ENCODE measurements at regions not wholly inside any gene's neighbourhood (a gene's known extent, or its start where the extent isn't known, plus 50 kb on each side); places are given as distances from the start of the nearest gene placed in this dataset.

GRCh38 chr10:90321132-90321816 lies 536.6 kb downstream of the HTR7 start:
- H3K4me3 ChIP-seq = no peak overlapping the region
- H3K36me3 ChIP-seq (replicated peaks) = no peaks in the 10 kb centered on the region
- in situ Hi-C loops (cut with MboI; ENCODE audit: low sequenced_read_pairs) = no loop called here
- no peaks in the 10 kb centered on the region for H3K4me1 ChIP-seq
- H3K9me3 ChIP-seq = no peaks in the 10 kb centered on the region
- no peaks in the 10 kb centered on the region for H3K27me3 ChIP-seq (ENCODE audit: low read depth)
- DNase-seq (ENCODE audit: low spot score in 2 of 2) = no peak

- H3K4me3 ChIP-seq = no peak overlapping the region
- in situ Hi-C loops (cut with MboI; ENCODE audit: low sequenced_read_pairs) = no loop called here
- H3K27me3 ChIP-seq (ENCODE audit: low read depth) = no peaks in the 10 kb centered on the region
- no peaks in the 10 kb centered on the region for H3K4me1 ChIP-seq
- no peaks in the 10 kb centered on the region for H3K36me3 ChIP-seq (replicated peaks)
- DNase-seq (ENCODE audit: low spot score in 2 of 2) = no peak
- H3K9me3 ChIP-seq = no peaks in the 10 kb centered on the region
Observed at GRCh38 chr10:90326498-90327267, 531.2 kb downstream of the HTR7 start.

GRCh38 chr10:90327611-90328010 lies 530.2 kb downstream of the HTR7 start:
- Histone ChIP-seq H3K36me3 (replicated peaks) (no peaks in the 10 kb centered on the region), H3K4me1 (no peaks in the 10 kb centered on the region), H3K4me3 (no peak overlapping the region), H3K27me3 (ENCODE audit: low read depth) (no peaks in the 10 kb centered on the region), H3K9me3 (no peaks in the 10 kb centered on the region)
- in situ Hi-C loops (cut with MboI; ENCODE audit: low sequenced_read_pairs) = no loop called here
- no peak for DNase-seq (ENCODE audit: low spot score in 2 of 2)

DNA sequence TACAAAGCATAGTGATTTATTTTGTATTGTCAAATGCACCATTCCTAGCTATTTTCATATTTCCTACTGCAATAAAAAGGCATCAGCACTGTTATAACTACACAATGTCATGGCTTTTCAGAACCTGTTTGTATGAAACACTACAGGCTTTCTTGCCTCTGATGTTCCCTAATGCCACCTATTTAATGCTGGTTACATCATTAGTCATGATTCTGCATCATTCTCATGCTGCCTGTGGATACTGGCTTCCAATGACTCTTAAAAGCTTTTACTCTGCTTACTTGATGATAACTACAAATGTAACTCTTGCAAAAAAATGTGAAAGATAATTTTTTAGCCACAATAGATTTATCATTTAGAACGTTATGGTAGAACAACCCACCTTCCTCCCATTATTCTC lies 529.4 kb downstream of the HTR7 start:
- no peaks in the 10 kb centered on the region for H3K27me3 ChIP-seq (ENCODE audit: low read depth)
- H3K9me3 ChIP-seq = no peaks in the 10 kb centered on the region
- in situ Hi-C loops (cut with MboI; ENCODE audit: low sequenced_read_pairs) = no loop called here
- no peak overlapping the region for H3K4me3 ChIP-seq
- H3K36me3 ChIP-seq (replicated peaks) = no peaks in the 10 kb centered on the region
- no peak for DNase-seq (ENCODE audit: low spot score in 2 of 2)
- no peaks in the 10 kb centered on the region for H3K4me1 ChIP-seq

GRCh38 chr10:90328896-90329295 lies 528.9 kb downstream of the HTR7 start:
- in situ Hi-C loops (cut with MboI; ENCODE audit: low sequenced_read_pairs) = no loop called here
- H3K4me1 ChIP-seq = no peaks in the 10 kb centered on the region
- no peak overlapping the region for H3K4me3 ChIP-seq
- H3K9me3 ChIP-seq = no peaks in the 10 kb centered on the region
- no peaks in the 10 kb centered on the region for H3K27me3 ChIP-seq (ENCODE audit: low read depth)
- no peak for DNase-seq (ENCODE audit: low spot score in 2 of 2)
- H3K36me3 ChIP-seq (replicated peaks) = no peaks in the 10 kb centered on the region

DNA sequence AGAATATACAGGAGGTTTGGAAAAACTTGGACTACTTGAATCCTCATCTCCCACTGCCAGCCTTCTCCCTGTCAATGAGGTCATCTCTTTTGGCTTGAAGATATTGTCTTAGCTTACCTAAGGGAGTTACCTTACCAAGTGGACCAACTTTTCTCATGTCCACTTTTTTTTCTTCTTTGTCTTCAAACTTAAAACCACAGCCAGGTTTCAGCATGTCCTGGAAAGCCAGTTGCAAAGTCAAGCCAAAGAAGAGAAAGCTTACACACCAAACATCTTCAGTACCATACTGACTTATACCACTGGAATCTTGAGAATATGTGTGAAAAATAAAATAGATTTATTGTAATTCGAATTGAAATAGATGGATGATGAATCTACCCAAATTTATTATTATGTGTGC lies 520.5 kb downstream of the HTR7 start:
- Histone ChIP-seq H3K9me3 (no peaks in the 10 kb centered on the region), H3K27me3 (ENCODE audit: low read depth) (no peaks in the 10 kb centered on the region), H3K36me3 (replicated peaks) (no peaks in the 10 kb centered on the region), H3K4me3 (no peak overlapping the region), H3K4me1 (no peaks in the 10 kb centered on the region)
- in situ Hi-C loops (cut with MboI; ENCODE audit: low sequenced_read_pairs) = no loop called here
- DNase-seq (ENCODE audit: low spot score in 2 of 2) = no peak

GRCh38 chr10:90342480-90342879 lies 515.4 kb downstream of the HTR7 start:
- H3K4me1 ChIP-seq = no peaks in the 10 kb centered on the region
- no peak for DNase-seq (ENCODE audit: low spot score in 2 of 2)
- in situ Hi-C loops (cut with MboI; ENCODE audit: low sequenced_read_pairs) = no loop called here

GRCh38 chr10:90344226-90344625 lies 513.6 kb downstream of the HTR7 start:
- Histone ChIP-seq H3K4me3 (no peak overlapping the region), H3K27me3 (ENCODE audit: low read depth) (no peaks in the 10 kb centered on the region), H3K4me1 (no peaks in the 10 kb centered on the region), H3K9me3 (no peaks in the 10 kb centered on the region), H3K36me3 (replicated peaks) (no peaks in the 10 kb centered on the region)
- in situ Hi-C loops (cut with MboI; ENCODE audit: low sequenced_read_pairs) = no loop called here
- DNase-seq (ENCODE audit: low spot score in 2 of 2) = no peak

More at GRCh38 chr10:90342480-90342879, 515.4 kb downstream of the HTR7 start:
- H3K36me3 ChIP-seq (replicated peaks) = no peaks in the 10 kb centered on the region
- no peak overlapping the region for H3K4me3 ChIP-seq
- H3K9me3 ChIP-seq = no peaks in the 10 kb centered on the region
- H3K27me3 ChIP-seq (ENCODE audit: low read depth) = no peaks in the 10 kb centered on the region

- Histone ChIP-seq H3K36me3 (replicated peaks) (no peaks in the 10 kb centered on the region), H3K4me1 (no peaks in the 10 kb centered on the region), H3K4me3 (no peak overlapping the region), H3K27me3 (ENCODE audit: low read depth) (no peaks in the 10 kb centered on the region), H3K9me3 (no peaks in the 10 kb centered on the region)
- in situ Hi-C loops (cut with MboI; ENCODE audit: low sequenced_read_pairs) = no loop called here
- no peak for DNase-seq (ENCODE audit: low spot score in 2 of 2)
Observed at GRCh38 chr10:90347239-90347638, 510.6 kb downstream of the HTR7 start.

GRCh38 chr10:90350122-90350521 lies 507.7 kb downstream of the HTR7 start:
- Histone ChIP-seq H3K27me3 (ENCODE audit: low read depth) (no peaks in the 10 kb centered on the region), H3K4me3 (no peak overlapping the region), H3K36me3 (replicated peaks) (no peaks in the 10 kb centered on the region), H3K4me1 (no peaks in the 10 kb centered on the region), H3K9me3 (no peaks in the 10 kb centered on the region)
- no peak for DNase-seq (ENCODE audit: low spot score in 2 of 2)
- in situ Hi-C loops (cut with MboI; ENCODE audit: low sequenced_read_pairs) = no loop called here

- Histone ChIP-seq H3K27me3 (ENCODE audit: low read depth) (no peaks in the 10 kb centered on the region), H3K36me3 (replicated peaks) (no peaks in the 10 kb centered on the region), H3K9me3 (no peaks in the 10 kb centered on the region), H3K4me1 (no peaks in the 10 kb centered on the region), H3K4me3 (no peak overlapping the region)
- in situ Hi-C loops (cut with MboI; ENCODE audit: low sequenced_read_pairs) = no loop called here
- no peak for DNase-seq (ENCODE audit: low spot score in 2 of 2)
Observed at GRCh38 chr10:90352288-90352687, 505.6 kb downstream of the HTR7 start.

GRCh38 chr10:90354914-90355313 lies 502.9 kb downstream of the HTR7 start:
- no peaks in the 10 kb centered on the region for H3K27me3 ChIP-seq (ENCODE audit: low read depth)
- no peaks in the 10 kb centered on the region for H3K36me3 ChIP-seq (replicated peaks)
- H3K4me1 ChIP-seq = no peaks in the 10 kb centered on the region
- in situ Hi-C loops (cut with MboI; ENCODE audit: low sequenced_read_pairs) = no loop called here
- DNase-seq (ENCODE audit: low spot score in 2 of 2) = no peak
- H3K9me3 ChIP-seq = no peaks in the 10 kb centered on the region
- no peak overlapping the region for H3K4me3 ChIP-seq

DNA sequence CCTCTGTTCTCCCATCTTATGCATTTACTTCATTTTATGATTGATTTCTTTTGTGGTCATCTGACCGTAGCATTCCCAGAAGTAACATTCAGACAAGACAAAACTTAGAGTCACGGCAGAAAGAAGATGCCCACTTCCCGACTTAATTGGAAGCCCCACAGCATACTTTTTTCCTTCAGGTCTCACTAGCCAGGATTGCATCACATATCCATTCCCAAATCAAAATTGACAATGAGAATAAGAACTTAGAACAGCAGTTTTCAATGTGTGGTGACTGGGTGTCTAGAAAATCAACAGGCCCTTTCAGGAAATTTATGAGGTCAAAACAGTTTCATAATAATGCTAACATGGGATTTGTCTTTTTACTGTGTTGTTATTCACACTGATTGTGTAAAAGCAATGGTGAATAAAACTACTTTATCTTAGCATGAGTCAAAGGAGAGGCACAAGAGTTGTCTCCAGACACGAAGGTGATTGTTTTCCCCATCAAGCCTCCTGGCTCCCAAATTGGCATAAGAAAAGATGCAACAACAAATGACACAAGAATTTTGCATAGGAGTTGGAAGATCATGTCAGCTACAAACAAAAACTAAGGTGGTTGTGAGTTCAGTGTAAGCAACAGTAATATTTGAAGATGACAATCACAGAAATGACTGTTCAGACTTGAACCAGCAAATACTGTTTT lies 493.9 kb downstream of the HTR7 start:
- H3K4me3 ChIP-seq = no peak overlapping the region
- peaks cover 19% of the 10 kb centered on the region for H3K4me1 ChIP-seq
- in situ Hi-C loops (cut with MboI; ENCODE audit: low sequenced_read_pairs) = no loop called here
- H3K36me3 ChIP-seq (replicated peaks) = no peaks in the 10 kb centered on the region
- peak; percentile 39 to 81 for DNase-seq (ENCODE audit: low spot score in 2 of 2)
- no peaks in the 10 kb centered on the region; the same call in 1 of the 2 replicates for H3K9me3 ChIP-seq
- no peaks in the 10 kb centered on the region for H3K27me3 ChIP-seq (ENCODE audit: low read depth)

DNA sequence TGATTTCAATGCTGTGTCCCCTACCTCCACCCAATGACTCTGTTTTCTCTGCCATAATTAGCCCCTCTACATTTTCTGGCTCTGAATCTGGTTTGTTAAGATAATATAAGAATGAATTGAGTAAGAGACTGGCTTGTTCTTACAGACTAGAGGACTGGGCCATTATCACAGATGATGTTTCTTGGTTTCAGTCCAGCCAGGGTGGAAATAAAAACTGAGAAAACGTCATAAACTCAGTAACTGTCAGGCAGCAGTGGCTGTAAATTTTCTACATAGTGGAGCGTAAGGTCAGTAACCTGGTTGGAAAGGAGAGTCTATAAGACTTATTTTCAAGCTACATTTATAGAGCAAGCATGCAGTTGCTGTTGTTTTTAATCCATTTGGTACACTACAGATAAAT lies 485.4 kb downstream of the HTR7 start:
- in situ Hi-C loops (cut with MboI; ENCODE audit: low sequenced_read_pairs) = no loop called here
- DNase-seq (ENCODE audit: low spot score in 2 of 2) = no peak
- Histone ChIP-seq H3K9me3 (no peaks in the 10 kb centered on the region), H3K27me3 (ENCODE audit: low read depth) (no peaks in the 10 kb centered on the region), H3K4me3 (no peak overlapping the region), H3K4me1 (no peaks in the 10 kb centered on the region), H3K36me3 (replicated peaks) (no peaks in the 10 kb centered on the region)

Measured in HAP-1 (cell line).